ENCODE measurements at regions not wholly inside any gene's neighbourhood (a gene's known extent, or its start where the extent isn't known, plus 50 kb on each side); places are given as distances from the start of the nearest gene placed in this dataset.
"Not testable (repeated sequence)": the region's sequence is repeated elsewhere in the genome, so short reads cannot be mapped to it uniquely, and the experiment has no call there.

DNA sequence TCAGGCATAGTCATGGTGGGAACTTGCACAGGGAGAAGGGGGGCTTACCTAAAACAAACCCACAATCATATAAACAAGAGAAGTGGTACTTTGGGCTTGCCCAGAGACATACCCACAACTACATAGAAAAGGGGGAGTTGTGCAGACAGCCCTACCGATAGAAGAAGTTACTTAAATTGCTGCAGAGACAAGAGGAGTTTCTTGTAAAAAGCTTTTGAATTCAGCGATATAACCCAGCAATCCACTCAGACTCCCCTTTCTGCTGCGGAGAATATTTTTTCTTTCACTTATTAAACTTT is 164.0 kb upstream of the ETV3 start:
- Histone ChIP-seq H3K4me1 (ENCODE audit: control insufficient read depth in 1 of 2, low read depth in 2 of 2) (no peaks in the 10 kb centered on the region), H3K36me3 (no peaks in the 10 kb centered on the region), H3K27me3 (replicated peaks; ENCODE audit: insufficient read depth) (no peaks in the 10 kb centered on the region), H3K9me3 (no peaks in the 10 kb centered on the region), H3K27ac (no peak overlapping the region), H3K4me3 (no peak overlapping the region)
- no peak for DNase-seq (ENCODE audit: low spot score)
- ATAC-seq (ENCODE audit: insufficient number of reproducible peaks, low FRiP score, low read depth), result no peak
- TF ChIP-seq, protein P1, sequence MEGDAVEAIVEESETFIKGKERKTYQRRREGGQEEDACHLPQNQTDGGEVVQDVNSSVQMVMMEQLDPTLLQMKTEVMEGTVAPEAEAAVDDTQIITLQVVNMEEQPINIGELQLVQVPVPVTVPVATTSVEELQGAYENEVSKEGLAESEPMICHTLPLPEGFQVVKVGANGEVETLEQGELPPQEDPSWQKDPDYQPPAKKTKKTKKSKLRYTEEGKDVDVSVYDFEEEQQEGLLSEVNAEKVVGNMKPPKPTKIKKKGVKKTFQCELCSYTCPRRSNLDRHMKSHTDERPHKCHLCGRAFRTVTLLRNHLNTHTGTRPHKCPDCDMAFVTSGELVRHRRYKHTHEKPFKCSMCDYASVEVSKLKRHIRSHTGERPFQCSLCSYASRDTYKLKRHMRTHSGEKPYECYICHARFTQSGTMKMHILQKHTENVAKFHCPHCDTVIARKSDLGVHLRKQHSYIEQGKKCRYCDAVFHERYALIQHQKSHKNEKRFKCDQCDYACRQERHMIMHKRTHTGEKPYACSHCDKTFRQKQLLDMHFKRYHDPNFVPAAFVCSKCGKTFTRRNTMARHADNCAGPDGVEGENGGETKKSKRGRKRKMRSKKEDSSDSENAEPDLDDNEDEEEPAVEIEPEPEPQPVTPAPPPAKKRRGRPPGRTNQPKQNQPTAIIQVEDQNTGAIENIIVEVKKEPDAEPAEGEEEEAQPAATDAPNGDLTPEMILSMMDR (IDR thresholded peaks at IDR 0.05), result no peak

DNA sequence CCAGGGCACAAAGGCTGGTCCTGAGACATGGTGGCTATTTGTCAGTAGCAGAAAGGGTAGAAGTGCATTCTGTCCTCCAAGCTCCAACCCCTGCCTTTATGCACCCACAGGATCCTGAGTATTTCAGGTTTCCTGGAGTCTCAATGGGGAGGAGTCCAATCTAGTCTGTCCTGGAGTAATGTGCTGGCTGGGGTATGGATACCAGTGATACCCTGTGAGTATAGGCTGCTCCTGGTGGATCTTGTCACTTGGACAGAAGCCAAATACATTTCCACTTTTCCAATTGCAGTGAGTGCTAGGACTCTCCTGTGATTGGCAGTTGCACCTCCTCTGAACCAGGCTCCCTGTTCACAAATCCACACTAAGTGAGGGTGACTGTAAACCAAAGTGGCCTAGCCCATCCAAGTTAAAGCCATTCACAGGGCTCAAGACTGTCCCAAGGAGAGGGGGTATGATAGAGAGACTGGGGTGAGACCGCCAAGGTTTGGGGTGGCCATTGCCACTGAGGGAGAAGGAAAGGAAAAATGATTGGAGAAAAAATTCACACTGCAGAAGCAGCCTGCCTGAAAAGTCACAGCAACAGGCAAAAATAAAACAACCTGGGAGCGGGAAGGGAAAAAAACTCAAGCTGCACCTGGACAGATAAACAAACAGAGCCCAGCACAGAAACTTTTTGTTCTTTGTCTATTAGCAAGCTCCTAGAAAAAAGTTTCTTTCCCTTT is 163.4 kb upstream of the ETV3 start:
- Histone ChIP-seq H3K9me3 (no peaks in the 10 kb centered on the region), H3K27me3 (replicated peaks; ENCODE audit: insufficient read depth) (no peaks in the 10 kb centered on the region), H3K36me3 (no peaks in the 10 kb centered on the region), H3K27ac (no peak overlapping the region), H3K4me1 (ENCODE audit: control insufficient read depth in 1 of 2, low read depth in 2 of 2) (no peaks in the 10 kb centered on the region), H3K4me3 (no peak overlapping the region)
- DNase-seq (ENCODE audit: low spot score) (no peak), ATAC-seq (ENCODE audit: insufficient number of reproducible peaks, low FRiP score, low read depth) (no peak)
- TF ChIP-seq, protein P1 (IDR thresholded peaks at IDR 0.05), result no peak

DNA sequence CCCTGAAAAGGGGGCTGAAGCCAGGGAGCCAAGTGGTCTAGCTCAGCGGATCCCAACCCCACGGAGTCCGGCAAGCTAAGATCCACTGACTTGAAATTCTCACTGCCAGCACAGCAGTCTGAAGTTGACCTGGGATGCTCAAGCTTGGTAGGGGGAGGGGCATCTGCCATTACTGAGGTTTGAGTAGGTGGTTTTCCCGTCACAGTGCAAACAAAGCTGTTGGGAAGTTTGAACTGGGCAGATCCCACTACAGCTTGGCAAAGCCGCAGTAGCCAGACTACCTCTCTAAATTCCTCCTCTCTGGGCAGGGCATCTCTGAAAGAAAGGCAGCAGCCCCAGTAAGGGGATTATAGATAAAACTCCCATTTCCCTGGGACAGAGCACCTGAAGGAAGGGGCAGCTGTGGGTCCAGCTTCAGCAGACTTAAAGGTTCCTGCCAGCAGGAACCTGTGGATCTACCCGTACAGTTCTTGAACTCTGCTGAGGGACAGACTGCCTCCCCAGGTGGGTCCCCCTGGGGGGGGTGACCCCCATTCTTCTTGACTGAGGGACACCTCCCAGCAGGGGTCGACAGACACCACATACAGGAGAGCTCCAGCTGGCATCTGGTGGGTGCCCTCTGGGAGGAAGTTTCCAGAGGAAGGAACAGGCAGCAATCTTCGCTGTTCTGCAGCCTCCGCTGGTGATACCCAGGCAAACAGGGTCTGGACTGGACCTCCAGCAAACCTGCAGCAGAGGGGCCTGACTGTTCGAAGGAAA is 156.4 kb upstream of the ETV3 start:
- not testable (repeated sequence) for H3K9me3 ChIP-seq; H3K27me3 ChIP-seq (replicated peaks; ENCODE audit: insufficient read depth); ATAC-seq (ENCODE audit: insufficient number of reproducible peaks, low FRiP score, low read depth); DNase-seq (ENCODE audit: low spot score); H3K27ac ChIP-seq; H3K4me3 ChIP-seq; H3K36me3 ChIP-seq; H3K4me1 ChIP-seq (ENCODE audit: control insufficient read depth in 1 of 2, low read depth in 2 of 2)

DNA sequence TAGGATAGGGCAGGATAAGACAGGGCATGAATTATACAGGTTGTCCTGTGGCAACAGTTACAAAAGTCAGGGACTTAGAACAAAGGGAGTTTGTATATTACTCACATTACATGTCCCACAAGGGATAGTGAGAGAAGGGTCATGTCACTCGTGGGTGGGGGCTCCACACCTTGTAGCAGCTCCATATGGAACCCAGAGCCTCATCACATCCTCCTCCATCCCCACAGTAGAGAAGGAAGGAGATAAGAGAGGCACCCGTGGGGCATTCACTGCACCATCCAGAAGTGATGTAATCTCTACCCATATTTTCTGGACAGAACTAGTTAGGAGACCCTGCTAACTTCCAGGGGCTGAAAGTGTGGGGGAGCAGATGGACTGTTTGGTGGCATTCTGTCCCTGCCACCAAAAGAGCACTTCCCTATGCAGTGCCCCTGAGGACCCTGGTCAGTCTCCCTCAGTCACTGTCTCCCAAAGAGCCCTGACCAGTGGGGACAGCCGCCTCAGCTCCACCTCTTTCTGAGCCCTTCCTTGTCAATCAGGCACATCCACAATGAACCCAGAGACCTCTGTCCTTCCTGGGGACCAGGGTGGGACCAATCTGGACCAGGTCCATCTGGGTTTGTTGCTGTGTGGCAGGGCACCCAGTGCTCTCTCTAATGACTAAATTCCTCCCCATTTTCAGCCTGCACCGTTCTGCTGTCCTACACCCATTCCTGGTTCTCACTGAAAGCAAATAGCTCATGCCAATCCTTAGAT is 154.8 kb upstream of the ETV3 start:
- no peaks in the 10 kb centered on the region for H3K4me1 ChIP-seq (ENCODE audit: control insufficient read depth in 1 of 2, low read depth in 2 of 2)
- no peak overlapping the region for H3K27ac ChIP-seq
- H3K4me3 ChIP-seq, result no peak overlapping the region
- H3K9me3 ChIP-seq, result no peaks in the 10 kb centered on the region
- no peaks in the 10 kb centered on the region for H3K27me3 ChIP-seq (replicated peaks; ENCODE audit: insufficient read depth)
- TF ChIP-seq, protein P1 (IDR thresholded peaks at IDR 0.05), result no peak
- H3K36me3 ChIP-seq, result no peaks in the 10 kb centered on the region
- DNase-seq (ENCODE audit: low spot score), result no peak
- no peak for ATAC-seq (ENCODE audit: insufficient number of reproducible peaks, low FRiP score, low read depth)

DNA sequence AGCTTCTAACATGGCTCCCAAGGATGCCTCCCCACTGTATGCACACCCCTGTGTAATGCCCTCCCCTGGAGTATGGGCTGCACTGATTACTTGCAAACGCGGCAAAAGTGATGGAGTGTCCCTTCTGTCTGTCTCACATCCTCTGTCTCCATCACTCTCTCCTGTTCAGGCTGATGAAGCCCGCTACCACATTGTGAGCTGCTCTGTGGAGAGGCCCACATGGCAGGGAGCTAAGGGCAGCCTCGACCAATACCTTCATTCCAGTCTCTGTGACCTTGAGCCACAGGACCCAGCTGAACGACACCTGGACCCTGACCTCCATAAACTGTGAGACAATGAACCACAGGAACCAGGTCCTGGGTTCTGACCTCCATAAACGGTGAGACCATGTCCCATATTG is 154.1 kb upstream of the ETV3 start:
- Histone ChIP-seq H3K4me1 (ENCODE audit: control insufficient read depth in 1 of 2, low read depth in 2 of 2) (no peaks in the 10 kb centered on the region), H3K9me3 (no peaks in the 10 kb centered on the region), H3K27me3 (replicated peaks; ENCODE audit: insufficient read depth) (no peaks in the 10 kb centered on the region), H3K4me3 (no peak overlapping the region), H3K36me3 (no peaks in the 10 kb centered on the region), H3K27ac (no peak overlapping the region)
- DNase-seq (ENCODE audit: low spot score) (no peak), ATAC-seq (ENCODE audit: insufficient number of reproducible peaks, low FRiP score, low read depth) (no peak)
- TF ChIP-seq, protein P1 (IDR thresholded peaks at IDR 0.05), result no peak

Data from thoracic aorta (tissue), 2 donors.